Astrocyte (in vitro differentiated cells and primary cell): ENCODE measurements at regions not wholly inside any gene's neighbourhood (a gene's known extent, or its start where the extent isn't known, plus 50 kb on each side); places are given as distances from the start of the nearest gene placed in this dataset.

ENCODE experiments used
- DNase-seq: peaks from one replicate; pipeline ENCODE4 v3.0.0-alpha.2; 2010; ENCODE audit warnings: low read depth
- FAIRE-seq: peaks from 2 replicates; lab custom pipeline; 2011; peaks lifted over from hg19 to GRCh38; lab: Jason Lieb, UNC
- H2AFZ ChIP-seq: 2 replicates; pipeline ENCODE4 v1.6.0; 2012; ENCODE audit warnings: low read depth, low read length, inconsistent platforms
- H3K27ac ChIP-seq: 2 replicates; pipeline ENCODE4 v1.5.1; 2011; ENCODE audit warnings: low read depth, low read length, inconsistent platforms
- H3K27me3 ChIP-seq: 2 replicates; pipeline ENCODE4 v1.6.0; 2011; ENCODE audit warnings: low read length, inconsistent platforms; ENCODE audit not compliant: insufficient read depth
- H3K36me3 ChIP-seq: 2 replicates; pipeline ENCODE4 v1.5.1; 2011; ENCODE audit warnings: low read length, inconsistent platforms; ENCODE audit not compliant: insufficient read depth
- H3K4me1 ChIP-seq: 2 replicates; pipeline ENCODE4 v1.5.1; 2011; ENCODE audit warnings: low read length, inconsistent platforms; ENCODE audit not compliant: insufficient read depth
- H3K4me2 ChIP-seq: 2 replicates; pipeline ENCODE4 v1.6.0; 2012; ENCODE audit warnings: low read length, inconsistent platforms
- H3K4me3 ChIP-seq: 2 replicates; pipeline ENCODE4 v1.5.1; 2011; ENCODE audit warnings: low read depth, mild to moderate bottlenecking, low read length, inconsistent platforms; ENCODE audit not compliant: insufficient read depth
- H3K79me2 ChIP-seq: 2 replicates; pipeline ENCODE4 v1.6.0; 2012; ENCODE audit warnings: mild to moderate bottlenecking, low read length, inconsistent platforms; ENCODE audit not compliant: insufficient read depth
- H3K9ac ChIP-seq: 2 replicates; pipeline ENCODE4 v1.6.0; 2012; ENCODE audit warnings: mild to moderate bottlenecking, low read length, inconsistent platforms
- H3K9me3 ChIP-seq: 2 replicates; pipeline ENCODE4 v1.5.1; 2012; ENCODE audit warnings: low read depth, mild to moderate bottlenecking, low read length, inconsistent platforms; ENCODE audit not compliant: insufficient read depth
- H4K20me1 ChIP-seq: 2 replicates; pipeline ENCODE4 v1.6.0; 2012; ENCODE audit warnings: low read length, inconsistent platforms; ENCODE audit not compliant: insufficient read depth
- H3K27ac Mint-ChIP-seq: one replicate; pipeline ENCODE4 v1.8.0; 2021; ENCODE audit warnings: mild to moderate bottlenecking, mixed read lengths; ENCODE audit not compliant: unreplicated experiment
- H3K27me3 Mint-ChIP-seq: one replicate; pipeline ENCODE4 v1.8.0; 2021; ENCODE audit warnings: low read depth, mixed read lengths; ENCODE audit not compliant: unreplicated experiment
- H3K36me3 Mint-ChIP-seq: one replicate; pipeline ENCODE4 v1.8.0; 2021; ENCODE audit warnings: low read depth, mixed read lengths; ENCODE audit not compliant: unreplicated experiment
- H3K4me1 Mint-ChIP-seq: one replicate; pipeline ENCODE4 v1.8.0; 2021; ENCODE audit warnings: low read depth, mixed read lengths; ENCODE audit not compliant: unreplicated experiment
- H3K4me3 Mint-ChIP-seq: one replicate; pipeline ENCODE4 v1.8.0; 2021; ENCODE audit warnings: mild to moderate bottlenecking, moderate library complexity, mixed read lengths; ENCODE audit not compliant: unreplicated experiment
- H3K9me3 Mint-ChIP-seq: one replicate; pipeline ENCODE4 v1.8.0; 2021; ENCODE audit warnings: mild to moderate bottlenecking, mixed read lengths; ENCODE audit not compliant: unreplicated experiment
- EZH2 ChIP-seq: IDR thresholded peaks from 2 replicates; pipeline ENCODE4 v1.6.1; 2012; ENCODE audit warnings: mild to moderate bottlenecking, low read length, inconsistent platforms; ENCODE audit not compliant: insufficient read depth
- TF ChIP-seq, protein P1 (sequence below): IDR thresholded peaks from 2 replicates; pipeline ENCODE4 v1.5.1; 2011; ENCODE audit warnings: low read depth, mild to moderate bottlenecking, inconsistent platforms, low read length, moderate library complexity; ENCODE audit not compliant: insufficient read depth

DNA sequence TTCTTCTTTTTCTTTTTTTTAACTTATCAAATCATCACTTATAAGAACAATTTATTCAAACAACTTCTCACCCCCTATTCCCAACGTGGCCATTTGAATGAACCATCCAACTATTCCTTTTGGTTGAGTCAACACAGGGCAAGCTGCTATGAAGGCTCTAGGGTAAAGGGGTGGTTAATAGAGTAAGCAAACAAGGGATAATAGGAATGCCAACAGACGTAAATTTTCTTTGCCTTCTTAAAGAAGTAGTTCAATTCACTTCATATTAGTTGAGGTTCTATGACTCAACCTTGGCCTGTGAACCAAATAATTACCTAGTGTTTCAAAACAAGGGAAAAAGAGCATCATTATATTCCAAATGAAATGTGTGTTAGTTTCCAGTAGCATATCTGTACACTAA, 1383.8 kb upstream of the SLC10A2 start:
- no peaks in the 10 kb centered on the region for H3K9me3 Mint-ChIP-seq
- no peak overlapping the region for H3K27ac ChIP-seq
- no peaks in the 10 kb centered on the region for H3K27me3 Mint-ChIP-seq

DNA sequence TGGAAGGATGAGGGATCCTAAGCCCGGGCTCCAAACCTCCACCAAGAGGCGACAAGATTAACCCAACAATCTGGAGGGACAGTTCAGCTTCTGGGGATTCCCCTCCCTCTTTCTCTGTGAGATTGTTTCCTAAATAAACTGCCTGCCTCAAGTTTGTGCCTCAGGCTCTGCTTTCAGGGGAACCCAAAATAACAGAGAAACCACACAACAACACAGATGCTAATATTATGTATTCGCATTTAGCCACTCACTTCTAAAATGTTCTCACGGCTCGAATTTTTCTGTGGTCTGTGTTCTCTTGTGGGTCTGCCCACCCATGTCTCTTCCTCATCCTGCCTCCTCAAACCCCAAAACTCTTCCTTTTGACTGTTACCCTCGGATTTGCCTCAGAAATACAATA, 1381.1 kb upstream of the SLC10A2 start:
- Histone ChIP-seq H3K4me1 (no peaks in the 10 kb centered on the region), H3K9ac (no peak overlapping the region), H3K27me3 (no peaks in the 10 kb centered on the region), H3K9me3 (no peaks in the 10 kb centered on the region), H4K20me1 (no peaks in the 10 kb centered on the region), H3K27ac (no peak overlapping the region), H3K4me3 (no peak overlapping the region), H3K4me2 (no peak overlapping the region), H3K79me2 (no peaks in the 10 kb centered on the region), H3K36me3 (no peaks in the 10 kb centered on the region), H2AFZ (no peak overlapping the region)
- TF ChIP-seq EZH2, result no peak
- TF ChIP-seq, protein P1, sequence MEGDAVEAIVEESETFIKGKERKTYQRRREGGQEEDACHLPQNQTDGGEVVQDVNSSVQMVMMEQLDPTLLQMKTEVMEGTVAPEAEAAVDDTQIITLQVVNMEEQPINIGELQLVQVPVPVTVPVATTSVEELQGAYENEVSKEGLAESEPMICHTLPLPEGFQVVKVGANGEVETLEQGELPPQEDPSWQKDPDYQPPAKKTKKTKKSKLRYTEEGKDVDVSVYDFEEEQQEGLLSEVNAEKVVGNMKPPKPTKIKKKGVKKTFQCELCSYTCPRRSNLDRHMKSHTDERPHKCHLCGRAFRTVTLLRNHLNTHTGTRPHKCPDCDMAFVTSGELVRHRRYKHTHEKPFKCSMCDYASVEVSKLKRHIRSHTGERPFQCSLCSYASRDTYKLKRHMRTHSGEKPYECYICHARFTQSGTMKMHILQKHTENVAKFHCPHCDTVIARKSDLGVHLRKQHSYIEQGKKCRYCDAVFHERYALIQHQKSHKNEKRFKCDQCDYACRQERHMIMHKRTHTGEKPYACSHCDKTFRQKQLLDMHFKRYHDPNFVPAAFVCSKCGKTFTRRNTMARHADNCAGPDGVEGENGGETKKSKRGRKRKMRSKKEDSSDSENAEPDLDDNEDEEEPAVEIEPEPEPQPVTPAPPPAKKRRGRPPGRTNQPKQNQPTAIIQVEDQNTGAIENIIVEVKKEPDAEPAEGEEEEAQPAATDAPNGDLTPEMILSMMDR, result no peak
- DNase-seq (no peak), FAIRE-seq (no peak)
- Mint-ChIP-seq H3K9me3 (no peaks in the 10 kb centered on the region), H3K27me3 (no peaks in the 10 kb centered on the region), H3K36me3 (no peaks in the 10 kb centered on the region), H3K4me3 (no peak overlapping the region), H3K27ac (no peak overlapping the region), H3K4me1 (no peaks in the 10 kb centered on the region)

More for the DNA sequence above, 1383.8 kb upstream of the SLC10A2 start:
- Histone ChIP-seq H3K4me1 (no peaks in the 10 kb centered on the region), H3K79me2 (no peaks in the 10 kb centered on the region), H3K4me2 (no peak overlapping the region), H4K20me1 (no peaks in the 10 kb centered on the region), H2AFZ (no peak overlapping the region), H3K9me3 (no peaks in the 10 kb centered on the region), H3K9ac (no peak overlapping the region), H3K36me3 (no peaks in the 10 kb centered on the region), H3K27me3 (no peaks in the 10 kb centered on the region), H3K4me3 (no peak overlapping the region)
- no peak for DNase-seq
- no peak overlapping the region for H3K27ac Mint-ChIP-seq
- H3K4me1 Mint-ChIP-seq, result no peaks in the 10 kb centered on the region
- TF ChIP-seq, protein P1, result no peak
- TF ChIP-seq EZH2, result no peak
- no peak overlapping the region for H3K4me3 Mint-ChIP-seq
- H3K36me3 Mint-ChIP-seq, result no peaks in the 10 kb centered on the region
- no peak for FAIRE-seq

DNA sequence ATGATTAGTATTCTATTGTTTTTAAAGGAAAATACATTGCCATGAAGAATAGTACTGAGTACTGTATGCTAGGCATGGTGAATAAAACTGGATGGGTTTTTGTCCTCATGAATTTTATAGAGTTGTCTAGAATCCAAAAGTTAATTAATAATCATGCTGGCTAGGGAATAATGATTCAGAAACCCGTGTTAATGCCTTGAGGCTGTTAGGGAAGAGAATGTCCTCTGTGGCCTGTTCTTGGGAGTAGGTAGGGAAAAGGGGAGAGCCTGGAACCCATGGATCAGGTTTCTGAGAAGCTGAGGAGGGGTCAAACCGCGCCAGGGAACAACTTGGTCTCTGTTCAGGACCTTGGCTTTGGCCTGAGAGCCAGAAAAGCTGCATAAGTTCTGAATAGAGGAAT, 1376.3 kb upstream of the SLC10A2 start:
- FAIRE-seq (no peak), DNase-seq (no peak)
- H3K4me2 ChIP-seq, result no peak overlapping the region
- no peak overlapping the region for H3K27ac ChIP-seq
- no peak overlapping the region for H3K9ac ChIP-seq
- H3K27me3 ChIP-seq, result no peaks in the 10 kb centered on the region
- TF ChIP-seq EZH2, result no peak
- TF ChIP-seq, protein P1, result no peak
- Mint-ChIP-seq H3K36me3 (no peaks in the 10 kb centered on the region), H3K4me1 (no peaks in the 10 kb centered on the region), H3K27ac (no peak overlapping the region), H3K9me3 (no peaks in the 10 kb centered on the region), H3K4me3 (no peak overlapping the region), H3K27me3 (no peaks in the 10 kb centered on the region)
- H3K36me3 ChIP-seq, result no peaks in the 10 kb centered on the region
- H3K4me3 ChIP-seq, result no peak overlapping the region
- H2AFZ ChIP-seq, result no peak overlapping the region
- H3K79me2 ChIP-seq, result no peaks in the 10 kb centered on the region
- no peaks in the 10 kb centered on the region for H4K20me1 ChIP-seq
- no peaks in the 10 kb centered on the region for H3K9me3 ChIP-seq
- H3K4me1 ChIP-seq, result no peaks in the 10 kb centered on the region
